ENCODE measurements at regions not wholly inside any gene's neighbourhood (a gene's known extent, or its start where the extent isn't known, plus 50 kb on each side); places are given as distances from the start of the nearest gene placed in this dataset.

DNA sequence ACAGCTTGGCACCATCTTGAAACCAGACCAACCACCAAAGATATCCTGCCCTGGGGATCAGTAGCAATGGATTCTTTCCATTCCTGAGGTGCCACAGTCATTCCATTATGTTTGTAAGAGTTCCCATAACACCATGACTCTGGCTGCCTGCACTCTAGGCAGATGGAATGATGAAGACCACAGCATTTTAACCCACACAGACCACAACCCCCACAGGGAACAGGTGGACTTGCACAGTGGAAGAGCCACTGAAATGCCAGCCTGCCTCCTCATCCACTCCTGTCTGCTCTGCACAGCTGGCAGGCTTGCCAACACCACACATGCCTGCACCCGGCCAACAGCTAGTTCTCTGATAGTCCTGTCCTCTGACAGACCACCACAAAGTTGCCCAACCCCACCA, 2362.2 kb upstream of the AGA start:
- DNase-seq, result peak; percentile 13
- no peak overlapping the region; the same call in 1 of the 2 replicates for H4K5ac ChIP-seq (ENCODE audit: low read depth, low read length)
- H3K4me1 ChIP-seq (ENCODE audit: control insufficient read depth, insufficient read depth, low read length), result peaks cover 2% of the 10 kb centered on the region; the same call in 1 of the 2 replicates
- no peak for TF ChIP-seq SMC3 (IDR thresholded peaks at IDR 0.05; ENCODE audit: low read depth, low read length)
- TF ChIP-seq RCOR1 (IDR thresholded peaks at IDR 0.05; ENCODE audit: insufficient replicate concordance, low read length), result no peak
- no peak for TF ChIP-seq USF2 (IDR thresholded peaks at IDR 0.05; ENCODE audit: low read depth, low read length)
- no peak for TF ChIP-seq MAZ (IDR thresholded peaks at IDR 0.05; ENCODE audit: borderline replicate concordance, low read depth, low read length)
- TF ChIP-seq BHLHE40 (IDR thresholded peaks at IDR 0.05; ENCODE audit: low read depth, low read length), result no peak
- no peak for TF ChIP-seq MXI1 (IDR thresholded peaks at IDR 0.05; ENCODE audit: borderline replicate concordance, low read depth, low read length)
- TF ChIP-seq ELK1 (IDR thresholded peaks at IDR 0.05; ENCODE audit: borderline replicate concordance, low read depth, low read length), result no peak
- TF ChIP-seq CTCF (conservative IDR thresholded peaks at IDR 0.05; ENCODE audit: low read depth, low read length), result no peak
- TF ChIP-seq RAD21 (IDR thresholded peaks at IDR 0.05; ENCODE audit: low read length), result no peak
- TF ChIP-seq NFE2L2 (IDR thresholded peaks at IDR 0.05; ENCODE audit: low read depth, low read length), result no peak
- no peak for TF ChIP-seq POLR2A (IDR thresholded peaks at IDR 0.05; ENCODE audit: low read depth, low read length)
- no peak for TF ChIP-seq RFX5 (IDR thresholded peaks at IDR 0.05; ENCODE audit: low read depth, low read length)
- TF ChIP-seq CEBPB (IDR thresholded peaks at IDR 0.05; ENCODE audit: low read depth, low read length), result no peak
- TF ChIP-seq FOS (IDR thresholded peaks at IDR 0.05; ENCODE audit: low read depth, low read length), result no peak
- TF ChIP-seq MAFK (IDR thresholded peaks at IDR 0.05; ENCODE audit: low read depth, low read length), result no peak
- TF ChIP-seq CHD1 (IDR thresholded peaks at IDR 0.05; ENCODE audit: low read depth, low read length), result no peak
- no peaks in the 10 kb centered on the region for H4K20me1 ChIP-seq (ENCODE audit: insufficient read depth, low read length)
- dilution Hi-C loops (cut with HindIII; ENCODE audit: low sequenced_read_pairs, unreplicated experiment) (no loop called here), in situ Hi-C loops (cut with MboI; ENCODE audit: low sequenced_read_pairs) (no loop called here), intact Hi-C loops (cut with micrococcal nuclease) (no loop called here)
- no peak overlapping the region for H2AK9ac ChIP-seq (replicated peaks; ENCODE audit: low read depth, low read length, poor library complexity)
- ChIA-PET CTCF (no interaction called here), POLR2A (ENCODE audit: unreplicated experiment) (no interaction called here)
- no peak overlapping the region; the same call in 1 of the 2 replicates for H3K4me2 ChIP-seq (ENCODE audit: low read depth, low read length)
- no peak overlapping the region for H4K8ac ChIP-seq (ENCODE audit: low read depth in 2 of 2, low read length in 2 of 2)
- H2BK20ac ChIP-seq (ENCODE audit: low read depth, low read length), result no peak overlapping the region
- H3K14ac ChIP-seq (replicated peaks; ENCODE audit: low read depth, low read length), result no peak overlapping the region
- H2AK5ac ChIP-seq (ENCODE audit: low read depth, low read length), result no peak overlapping the region
- no peak overlapping the region for H2BK120ac ChIP-seq (ENCODE audit: low read depth, low read length)
- H3K4ac ChIP-seq (ENCODE audit: low read depth, low read length), result no peak overlapping the region
- H3K9ac ChIP-seq (ENCODE audit: low read depth, low read length), result no peak overlapping the region
- no peaks in the 10 kb centered on the region for H3K79me1 ChIP-seq (ENCODE audit: low read depth in 1 of 2, low read length in 2 of 2)
- H3K9me1 ChIP-seq (ENCODE audit: insufficient read depth, low read length), result no peaks in the 10 kb centered on the region
- no peak overlapping the region for H3K4me3 ChIP-seq (ENCODE audit: insufficient read depth, low read depth, low read length)
- no peak overlapping the region for H3K27ac ChIP-seq (ENCODE audit: insufficient read depth, low read length)
- H2BK15ac ChIP-seq (ENCODE audit: low read depth, low read length), result no peak overlapping the region
- H3K36me3 ChIP-seq (ENCODE audit: control insufficient read depth, insufficient read depth, low read length), result no peaks in the 10 kb centered on the region
- no peak overlapping the region for H3K23ac ChIP-seq (ENCODE audit: low read depth, low read length)
- H3K56ac ChIP-seq (ENCODE audit: extremely low read depth, insufficient read depth, low read length), result no peak overlapping the region
- no peak overlapping the region for H2AFZ ChIP-seq (replicated peaks; ENCODE audit: low read length, poor library complexity)
- no peak overlapping the region for H4K91ac ChIP-seq (ENCODE audit: insufficient read depth, low read depth, low read length)
- no peak overlapping the region; the same call in 1 of the 2 replicates for H3K18ac ChIP-seq (ENCODE audit: low read depth, low read length)
- no peaks in the 10 kb centered on the region for H3K27me3 ChIP-seq (ENCODE audit: control insufficient read depth, insufficient read depth, low read length)
- no TSS peak for BruUV-seq (replicated peaks)
- no CpG with 5 or more reads among the region's 1 CpG for WGBS, 2 experiments (ENCODE audit: extremely low coverage in 2 of 2, insufficient read length in 1 of 2)
- H2BK5ac ChIP-seq (ENCODE audit: low read depth, low read length, poor library complexity, severe bottlenecking), result no peak overlapping the region
- 0 out of 2 replicates have a peak, but pooled peaks cover 1% of the 10 kb centered on the region for H3K9me3 ChIP-seq (ENCODE audit: control insufficient read depth, insufficient read depth, low read length)
- no peak for ATAC-seq (ENCODE audit: low read depth)

Data from IMR-90 (cell line).